Duodenal mucosa (tissue), 2 donors: ENCODE measurements at regions not wholly inside any gene's neighbourhood (a gene's known extent, or its start where the extent isn't known, plus 50 kb on each side); places are given as distances from the start of the nearest gene placed in this dataset.

Experiments used
- H3K27ac ChIP-seq: one replicate; pipeline ENCODE4 v1.7.0; 2013; ENCODE audit warnings: low read depth, low read length
- H3K27me3 ChIP-seq, 2 donors: one replicate each; pipeline ENCODE4 v1.7.0; 2013; ENCODE audit warnings: low read length in 2 of 2, control low read depth in 1 of 2; ENCODE audit not compliant: insufficient read depth in 2 of 2, control insufficient read depth in 1 of 2
- H3K36me3 ChIP-seq, 2 donors: one replicate each; pipeline ENCODE4 v1.7.0; 2013; ENCODE audit warnings: low read length in 2 of 2, control low read depth in 1 of 2; ENCODE audit not compliant: insufficient read depth in 2 of 2, control insufficient read depth in 1 of 2
- H3K4me1 ChIP-seq, 2 donors: one replicate each; pipeline ENCODE4 v1.7.0; 2013; ENCODE audit warnings: low read length in 2 of 2, control low read depth in 1 of 2; ENCODE audit not compliant: insufficient read depth in 2 of 2, control insufficient read depth in 1 of 2
- H3K4me3 ChIP-seq, 2 donors: one replicate each; pipeline ENCODE4 v1.7.0; 2013; ENCODE audit warnings: low read length in 2 of 2, low read depth in 1 of 2
- H3K9ac ChIP-seq, 2 donors: one replicate each; pipeline ENCODE4 v1.7.0; 2013; ENCODE audit warnings: low read length in 2 of 2, low read depth in 1 of 2
- H3K9me3 ChIP-seq, 2 donors: one replicate each; pipeline ENCODE4 v1.7.0; 2013; ENCODE audit warnings: low read length in 2 of 2, control low read depth in 1 of 2; ENCODE audit not compliant: control insufficient read depth in 1 of 2

- H3K27ac ChIP-seq = no peak overlapping the region
- no peaks in the 10 kb centered on the region for H3K36me3 ChIP-seq
- H3K27me3 ChIP-seq = no peaks in the 10 kb centered on the region
- H3K9ac ChIP-seq = no peak overlapping the region
- H3K9me3 ChIP-seq = no peaks in the 10 kb centered on the region
- H3K4me3 ChIP-seq = no peak overlapping the region
- H3K4me1 ChIP-seq = no peaks in the 10 kb centered on the region
These were observed 125.5 kb upstream of the KCNJ16 start for GRCh38 chr17:69949496-69949895.

- no peak overlapping the region for H3K4me3 ChIP-seq
- H3K9me3 ChIP-seq = no peaks in the 10 kb centered on the region
- no peaks in the 10 kb centered on the region for H3K27me3 ChIP-seq
- H3K36me3 ChIP-seq = no peaks in the 10 kb centered on the region
- H3K9ac ChIP-seq = no peak overlapping the region
- H3K27ac ChIP-seq = no peak overlapping the region
- H3K4me1 ChIP-seq = no peaks in the 10 kb centered on the region
These were observed 124.9 kb upstream of the KCNJ16 start for GRCh38 chr17:69949973-69950695.

DNA sequence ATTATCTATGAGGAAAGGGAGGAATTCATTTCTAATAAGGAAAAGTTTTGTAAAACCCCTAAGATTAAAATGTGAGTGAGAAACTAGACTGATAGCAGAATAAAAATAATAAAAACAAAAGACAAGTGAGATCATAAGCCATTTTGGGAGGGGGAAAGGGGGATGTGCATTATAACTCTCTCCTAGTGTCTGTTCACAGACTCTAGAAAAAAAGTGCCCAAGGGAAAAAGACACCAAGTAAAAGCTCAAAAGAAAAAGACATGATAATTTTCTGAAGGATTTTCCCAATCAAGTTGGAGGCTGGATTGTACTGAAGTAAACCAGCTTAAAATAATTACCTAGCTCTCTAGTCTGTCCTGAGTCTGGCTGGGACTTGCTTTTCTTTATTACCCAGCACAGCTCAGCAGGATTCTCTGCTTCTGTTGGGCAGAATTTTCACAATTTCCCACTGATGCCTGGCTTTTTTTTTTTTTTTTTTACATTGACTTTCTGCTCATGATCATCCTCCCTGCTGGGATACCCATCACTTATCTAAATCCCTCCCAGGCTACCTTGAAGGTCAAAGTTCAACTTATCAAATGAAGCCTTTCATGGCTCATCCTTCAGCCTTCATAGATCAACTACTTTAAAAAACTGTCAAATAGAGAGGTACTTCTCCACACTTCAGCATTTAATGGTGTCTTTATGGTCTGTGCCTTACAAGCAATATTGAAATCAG lies 124.2 kb upstream of the KCNJ16 start:
- no peak overlapping the region for H3K4me3 ChIP-seq
- H3K9ac ChIP-seq = no peak overlapping the region
- H3K27ac ChIP-seq = no peak overlapping the region
- no peaks in the 10 kb centered on the region for H3K9me3 ChIP-seq
- no peaks in the 10 kb centered on the region for H3K27me3 ChIP-seq
- no peaks in the 10 kb centered on the region for H3K4me1 ChIP-seq
- no peaks in the 10 kb centered on the region for H3K36me3 ChIP-seq

- H3K9me3 ChIP-seq = no peaks in the 10 kb centered on the region
- H3K4me1 ChIP-seq = no peaks in the 10 kb centered on the region
- H3K4me3 ChIP-seq = no peak overlapping the region
- no peaks in the 10 kb centered on the region for H3K27me3 ChIP-seq
- no peaks in the 10 kb centered on the region for H3K36me3 ChIP-seq
- H3K9ac ChIP-seq = no peak overlapping the region
- no peak overlapping the region for H3K27ac ChIP-seq
These were observed 120.6 kb upstream of the KCNJ16 start for GRCh38 chr17:69954241-69954925.

GRCh38 chr17:69958063-69958462 lies 117.0 kb upstream of the KCNJ16 start:
- Histone ChIP-seq H3K27ac (no peak overlapping the region), H3K4me3 (no peak overlapping the region), H3K9me3 (no peaks in the 10 kb centered on the region), H3K9ac (no peak overlapping the region), H3K36me3 (no peaks in the 10 kb centered on the region), H3K27me3 (no peaks in the 10 kb centered on the region), H3K4me1 (no peaks in the 10 kb centered on the region)

DNA sequence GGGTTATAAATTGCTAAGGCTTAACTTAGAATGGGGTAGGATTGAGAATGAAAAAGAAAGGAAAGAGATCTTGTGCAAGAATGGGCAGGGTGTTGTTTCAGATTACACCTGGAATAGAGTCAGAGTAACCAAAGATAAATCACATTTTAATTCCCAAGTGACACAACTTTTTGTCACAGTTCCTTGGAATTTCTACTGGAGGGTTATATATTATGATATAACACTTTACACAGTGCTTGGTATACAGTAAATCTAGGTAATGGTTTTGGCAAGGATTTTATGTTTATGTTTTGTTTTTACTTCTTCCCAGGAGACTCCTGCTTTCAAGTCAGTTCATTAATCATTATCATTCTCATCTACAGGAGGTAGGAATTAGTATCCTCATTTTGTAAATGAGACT lies 115.7 kb upstream of the KCNJ16 start:
- Histone ChIP-seq H3K27ac (no peak overlapping the region), H3K9me3 (no peaks in the 10 kb centered on the region), H3K36me3 (no peaks in the 10 kb centered on the region), H3K9ac (no peak overlapping the region), H3K4me3 (no peak overlapping the region), H3K27me3 (no peaks in the 10 kb centered on the region), H3K4me1 (no peaks in the 10 kb centered on the region)

DNA sequence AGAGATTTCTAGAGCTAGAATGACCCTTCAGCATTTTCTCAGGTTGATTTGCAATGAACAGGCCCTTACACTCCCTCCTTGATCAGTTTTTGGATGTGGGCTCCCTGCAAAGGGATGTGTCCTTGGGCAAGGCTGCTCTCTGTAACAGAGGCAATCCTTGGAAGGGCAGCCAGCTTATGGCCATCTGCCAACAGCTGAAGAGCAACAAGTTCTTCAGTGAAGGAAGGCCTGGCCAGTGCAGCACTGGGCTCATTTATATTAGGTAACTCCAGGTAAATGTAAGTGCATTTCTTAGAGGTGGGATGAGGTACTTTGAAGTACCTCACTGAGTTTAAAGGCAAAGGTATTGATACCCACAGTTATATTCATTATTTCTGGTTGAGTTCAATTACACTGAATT lies 114.3 kb upstream of the KCNJ16 start:
- no peaks in the 10 kb centered on the region for H3K36me3 ChIP-seq
- no peak overlapping the region for H3K4me3 ChIP-seq
- no peak overlapping the region for H3K27ac ChIP-seq
- no peak overlapping the region for H3K9ac ChIP-seq
- no peaks in the 10 kb centered on the region for H3K9me3 ChIP-seq
- no peaks in the 10 kb centered on the region for H3K27me3 ChIP-seq
- no peaks in the 10 kb centered on the region for H3K4me1 ChIP-seq

DNA sequence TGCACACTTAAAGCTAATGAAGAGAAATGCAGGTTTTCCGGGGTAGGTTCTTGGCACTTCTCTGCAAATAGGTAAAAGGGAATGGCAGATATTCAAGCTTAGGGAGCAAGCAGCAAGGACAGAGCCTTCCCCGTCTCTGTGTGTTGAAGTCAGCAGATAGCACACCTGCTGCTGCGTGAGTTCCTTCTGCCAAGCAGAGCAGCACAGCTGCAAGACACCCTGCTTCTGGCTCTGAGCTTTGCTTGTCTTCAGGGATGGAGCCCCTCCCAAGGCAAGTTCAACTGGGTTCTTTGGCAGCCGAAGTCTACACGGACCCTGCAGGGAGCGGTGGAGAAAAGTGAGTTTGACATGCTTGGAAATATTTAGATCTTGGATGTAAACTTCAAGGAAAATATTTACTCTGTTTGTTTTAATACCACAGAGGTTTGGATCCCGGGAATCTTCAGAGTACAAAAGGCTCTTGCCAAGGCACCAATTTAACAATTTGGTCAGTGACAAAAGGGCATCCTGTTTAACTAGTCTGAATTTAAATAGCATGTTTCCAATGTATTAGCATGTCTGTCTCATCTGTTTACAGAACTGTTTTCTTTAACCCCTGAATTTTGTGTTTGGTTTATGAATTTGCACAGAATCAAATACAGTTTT lies 113.4 kb upstream of the KCNJ16 start:
- Histone ChIP-seq H3K9ac (no peak overlapping the region), H3K27me3 (no peaks in the 10 kb centered on the region), H3K27ac (no peak overlapping the region), H3K4me3 (no peak overlapping the region), H3K9me3 (no peaks in the 10 kb centered on the region), H3K36me3 (no peaks in the 10 kb centered on the region), H3K4me1 (no peaks in the 10 kb centered on the region)

- Histone ChIP-seq H3K9ac (no peak overlapping the region), H3K4me3 (no peak overlapping the region), H3K36me3 (no peaks in the 10 kb centered on the region), H3K4me1 (no peaks in the 10 kb centered on the region), H3K27me3 (no peaks in the 10 kb centered on the region), H3K9me3 (no peaks in the 10 kb centered on the region), H3K27ac (no peak overlapping the region)
These were observed 112.5 kb upstream of the KCNJ16 start for GRCh38 chr17:69962436-69962995.
